SH-SY5Y (cell line): ENCODE measurements at regions not wholly inside any gene's neighbourhood (a gene's known extent, or its start where the extent isn't known, plus 50 kb on each side); places are given as distances from the start of the nearest gene placed in this dataset.

Source experiments
- GATA2 ChIP-seq: IDR thresholded peaks from 2 replicates; pipeline ENCODE4 v1.6.1; 2011; ENCODE audit warnings: mild to moderate bottlenecking, low read depth, low read length
- GATA3 ChIP-seq: IDR thresholded peaks from 2 replicates; pipeline ENCODE4 v1.6.1; 2011; ENCODE audit warnings: low read depth, mild to moderate bottlenecking, low read length, moderate library complexity

DNA sequence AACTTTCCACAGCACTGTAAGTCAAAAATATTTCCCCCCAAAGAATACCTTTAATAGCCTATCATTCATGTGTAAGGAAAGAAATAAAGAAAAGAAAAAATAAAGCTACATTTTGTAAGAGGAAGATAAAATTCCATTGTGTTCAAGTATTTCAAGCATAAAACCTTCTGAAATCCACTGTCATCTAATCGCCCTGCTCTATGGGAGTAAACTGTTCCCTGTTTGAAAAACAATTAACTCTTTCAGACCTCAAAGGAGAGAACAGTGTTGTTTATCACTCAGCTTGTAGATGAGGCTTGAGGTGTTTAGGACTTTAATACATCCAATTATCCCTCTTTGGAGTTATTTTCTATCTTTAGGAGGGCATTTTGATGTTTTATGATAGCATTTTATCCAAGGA, 112.2 kb upstream of the REG3G start:
- TF ChIP-seq GATA2 (no peak), GATA3 (no peak)
